ENCODE measurements at regions not wholly inside any gene's neighbourhood (a gene's known extent, or its start where the extent isn't known, plus 50 kb on each side); places are given as distances from the start of the nearest gene placed in this dataset.

GRCh38 chr1:213876531-213876930 is 111.2 kb upstream of the PROX1 start:
- Histone ChIP-seq H3K4me2 (no peak overlapping the region), H3F3A (ENCODE audit: low read depth) (no peaks in the 10 kb centered on the region), H3K27me3 (no peaks in the 10 kb centered on the region), H3K79me2 (ENCODE audit: low read depth) (no peaks in the 10 kb centered on the region), H2AFZ (replicated peaks) (no peak overlapping the region), H4K20me1 (ENCODE audit: low read depth) (no peaks in the 10 kb centered on the region), H3K27ac (no peak overlapping the region), H3K4me3 (no peak overlapping the region), H3K9me3 (ENCODE audit: low read depth) (no peaks in the 10 kb centered on the region), H3K9ac (no peak overlapping the region), H3K4me1 (no peaks in the 10 kb centered on the region), H3K36me3 (no peaks in the 10 kb centered on the region)
- Mint-ChIP-seq H3K27me3 (ENCODE audit: insufficient read depth, low read depth) (peaks cover 4% of the 10 kb centered on the region), H3K27ac (no peak overlapping the region), H3K36me3 (no peaks in the 10 kb centered on the region), H3K9me3 (peaks cover 4% of the 10 kb centered on the region), H3K4me1 (no peaks in the 10 kb centered on the region), H3K4me3 (no peak overlapping the region)
- no peak for DNase-seq (ENCODE audit: low spot score)
- TF ChIP-seq EZH2phosphoT487 (IDR thresholded peaks at IDR 0.05) (no peak), EZH2 (IDR thresholded peaks at IDR 0.05) (no peak)
- TF ChIP-seq, protein P1, sequence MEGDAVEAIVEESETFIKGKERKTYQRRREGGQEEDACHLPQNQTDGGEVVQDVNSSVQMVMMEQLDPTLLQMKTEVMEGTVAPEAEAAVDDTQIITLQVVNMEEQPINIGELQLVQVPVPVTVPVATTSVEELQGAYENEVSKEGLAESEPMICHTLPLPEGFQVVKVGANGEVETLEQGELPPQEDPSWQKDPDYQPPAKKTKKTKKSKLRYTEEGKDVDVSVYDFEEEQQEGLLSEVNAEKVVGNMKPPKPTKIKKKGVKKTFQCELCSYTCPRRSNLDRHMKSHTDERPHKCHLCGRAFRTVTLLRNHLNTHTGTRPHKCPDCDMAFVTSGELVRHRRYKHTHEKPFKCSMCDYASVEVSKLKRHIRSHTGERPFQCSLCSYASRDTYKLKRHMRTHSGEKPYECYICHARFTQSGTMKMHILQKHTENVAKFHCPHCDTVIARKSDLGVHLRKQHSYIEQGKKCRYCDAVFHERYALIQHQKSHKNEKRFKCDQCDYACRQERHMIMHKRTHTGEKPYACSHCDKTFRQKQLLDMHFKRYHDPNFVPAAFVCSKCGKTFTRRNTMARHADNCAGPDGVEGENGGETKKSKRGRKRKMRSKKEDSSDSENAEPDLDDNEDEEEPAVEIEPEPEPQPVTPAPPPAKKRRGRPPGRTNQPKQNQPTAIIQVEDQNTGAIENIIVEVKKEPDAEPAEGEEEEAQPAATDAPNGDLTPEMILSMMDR (IDR thresholded peaks at IDR 0.05), result no peak

- TF ChIP-seq, protein P1 (IDR thresholded peaks at IDR 0.05), result no peak
- TF ChIP-seq EZH2phosphoT487 (IDR thresholded peaks at IDR 0.05) (no peak), EZH2 (IDR thresholded peaks at IDR 0.05) (no peak)
- Histone ChIP-seq H3K4me1 (no peaks in the 10 kb centered on the region), H3K36me3 (no peaks in the 10 kb centered on the region), H3K4me2 (no peak overlapping the region), H3K9ac (no peak overlapping the region), H2AFZ (replicated peaks) (no peak overlapping the region), H3K79me2 (ENCODE audit: low read depth) (no peaks in the 10 kb centered on the region), H3F3A (ENCODE audit: low read depth) (no peaks in the 10 kb centered on the region), H3K4me3 (no peak overlapping the region), H3K27me3 (no peaks in the 10 kb centered on the region), H3K9me3 (ENCODE audit: low read depth) (no peaks in the 10 kb centered on the region), H3K27ac (no peak overlapping the region), H4K20me1 (ENCODE audit: low read depth) (no peaks in the 10 kb centered on the region)
- Mint-ChIP-seq H3K9me3 (peaks cover 5% of the 10 kb centered on the region), H3K27me3 (ENCODE audit: insufficient read depth, low read depth) (peaks cover 2% of the 10 kb centered on the region), H3K36me3 (no peaks in the 10 kb centered on the region), H3K27ac (no peak overlapping the region), H3K4me3 (no peak overlapping the region), H3K4me1 (no peaks in the 10 kb centered on the region)
- no peak for DNase-seq (ENCODE audit: low spot score)
These were observed 104.2 kb upstream of the PROX1 start for GRCh38 chr1:213883618-213884017.

DNA sequence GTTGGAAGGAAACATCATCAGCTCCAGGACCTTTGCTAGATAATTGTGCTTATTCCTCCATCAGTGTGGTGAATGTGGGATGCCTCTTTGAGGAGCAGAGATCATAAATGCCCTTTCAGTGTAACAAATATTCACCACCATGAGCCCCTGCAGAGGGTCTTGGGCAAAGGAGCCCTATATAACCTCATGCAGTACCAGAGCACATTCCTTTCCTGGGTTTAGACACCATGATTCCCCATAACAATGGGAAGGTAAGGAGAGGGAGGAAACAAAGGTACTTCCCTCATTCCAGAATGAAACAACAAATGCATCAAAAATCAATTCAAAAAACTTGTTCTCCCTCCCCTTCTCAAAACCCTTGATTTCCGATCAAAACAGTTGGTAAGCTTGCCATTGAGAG is 103.4 kb upstream of the PROX1 start:
- H3K27ac ChIP-seq, result no peak overlapping the region
- H3F3A ChIP-seq (ENCODE audit: low read depth), result no peaks in the 10 kb centered on the region
- no peak overlapping the region for H3K27ac Mint-ChIP-seq
- H4K20me1 ChIP-seq (ENCODE audit: low read depth), result no peaks in the 10 kb centered on the region
- peaks cover 5% of the 10 kb centered on the region for H3K9me3 Mint-ChIP-seq
- H3K4me3 ChIP-seq, result no peak overlapping the region
- H3K9ac ChIP-seq, result no peak overlapping the region
- H3K4me1 ChIP-seq, result no peaks in the 10 kb centered on the region
- no peaks in the 10 kb centered on the region for H3K79me2 ChIP-seq (ENCODE audit: low read depth)
- peaks cover 2% of the 10 kb centered on the region for H3K27me3 Mint-ChIP-seq (ENCODE audit: insufficient read depth, low read depth)
- H3K9me3 ChIP-seq (ENCODE audit: low read depth), result no peaks in the 10 kb centered on the region
- H2AFZ ChIP-seq (replicated peaks), result no peak overlapping the region
- no peaks in the 10 kb centered on the region for H3K36me3 Mint-ChIP-seq
- TF ChIP-seq EZH2 (IDR thresholded peaks at IDR 0.05) (no peak), EZH2phosphoT487 (IDR thresholded peaks at IDR 0.05) (no peak)
- TF ChIP-seq, protein P1 (IDR thresholded peaks at IDR 0.05), result no peak
- no peak overlapping the region for H3K4me3 Mint-ChIP-seq
- H3K4me1 Mint-ChIP-seq, result no peaks in the 10 kb centered on the region
- no peaks in the 10 kb centered on the region for H3K27me3 ChIP-seq
- H3K36me3 ChIP-seq, result no peaks in the 10 kb centered on the region
- H3K4me2 ChIP-seq, result no peak overlapping the region
- DNase-seq (ENCODE audit: low spot score), result no peak

Data from neural progenitor cell (in vitro differentiated cells).